HG03439 (cell line): ENCODE measurements at regions not wholly inside any gene's neighbourhood (a gene's known extent, or its start where the extent isn't known, plus 50 kb on each side); places are given as distances from the start of the nearest gene placed in this dataset.

Source experiments
- ATAC-seq: cut with Tn5 transposase; IDR thresholded peaks from one replicate; pipeline ENCODE4 v1.9.1; 2021; ENCODE audit warnings: mild to moderate bottlenecking, moderate library complexity; ENCODE audit not compliant: unreplicated experiment

GRCh38 chr3:40978442-40978841 lies 220.9 kb upstream of the CTNNB1 start:
- ATAC-seq: no peak

GRCh38 chr3:40979962-40980361 lies 219.3 kb upstream of the CTNNB1 start:
- ATAC-seq: no peak

GRCh38 chr3:40980467-40980866 lies 218.8 kb upstream of the CTNNB1 start:
- ATAC-seq: no peak

- ATAC-seq: no peak
Measured at GRCh38 chr3:40985195-40985594, 214.1 kb upstream of the CTNNB1 start.

GRCh38 chr3:40988468-40988867 lies 210.8 kb upstream of the CTNNB1 start:
- no peak for ATAC-seq

- no peak for ATAC-seq
Measured at GRCh38 chr3:40989141-40990061, 209.9 kb upstream of the CTNNB1 start.

GRCh38 chr3:40990062-40990456 lies 209.2 kb upstream of the CTNNB1 start:
- ATAC-seq: no peak

GRCh38 chr3:40992023-40992422 lies 207.3 kb upstream of the CTNNB1 start:
- ATAC-seq: no peak

- no peak for ATAC-seq
Measured at GRCh38 chr3:40994611-40995010, 204.7 kb upstream of the CTNNB1 start.

- ATAC-seq: no peak
Measured at GRCh38 chr3:40995271-40995670, 204.0 kb upstream of the CTNNB1 start.

- ATAC-seq: no peak
Measured at GRCh38 chr3:40996382-40996781, 202.9 kb upstream of the CTNNB1 start.

- no peak for ATAC-seq
Measured at GRCh38 chr3:40996827-40997710, 202.2 kb upstream of the CTNNB1 start.

- no peak for ATAC-seq
Measured at GRCh38 chr3:40997711-40998519, 201.4 kb upstream of the CTNNB1 start.

- ATAC-seq: no peak
Measured at GRCh38 chr3:40999682-41000081, 199.6 kb upstream of the CTNNB1 start.

GRCh38 chr3:41000471-41000870 lies 198.8 kb upstream of the CTNNB1 start:
- no peak for ATAC-seq

GRCh38 chr3:41001556-41001955 lies 197.7 kb upstream of the CTNNB1 start:
- ATAC-seq: no peak

GRCh38 chr3:41002104-41002503 lies 197.2 kb upstream of the CTNNB1 start:
- no peak for ATAC-seq

- no peak for ATAC-seq
Measured at GRCh38 chr3:41007399-41007798, 191.9 kb upstream of the CTNNB1 start.

GRCh38 chr3:41011854-41012253 lies 187.5 kb upstream of the CTNNB1 start:
- no peak for ATAC-seq

GRCh38 chr3:41018855-41019254 lies 180.4 kb upstream of the CTNNB1 start:
- ATAC-seq: no peak
